Panc1 (cell line): ENCODE measurements at regions not wholly inside any gene's neighbourhood (a gene's known extent, or its start where the extent isn't known, plus 50 kb on each side); places are given as distances from the start of the nearest gene placed in this dataset.

Experiments used
- ATAC-seq: fragments of 200-7000 bp; cut with Tn5 transposase; 2 replicates; pipeline ENCODE4 v1.9.1; 2020; ENCODE audit warnings: mild to moderate bottlenecking, moderate library complexity
- BruUV-seq: library from RNA; stranded (reverse); fragments of 400-500 nt; replicated peaks from 2 replicates; lab custom pipeline; 2021; lab: Mats Ljungman, UMichigan
- CTCF ChIA-PET: fragments of 300-600 bp; sonication (Branson Sonifier 250); formaldehyde crosslinking; loops from one replicate; lab custom pipeline; 2022; ENCODE audit warnings: antibody characterized with exemption; lab: Charles Lee
- POLR2A ChIA-PET: fragments of 300-600 bp; sonication (Branson Sonifier 250); formaldehyde crosslinking; loops from one replicate; lab custom pipeline; 2022; ENCODE audit warnings: antibody characterized with exemption; lab: Charles Lee
- DNase-seq: peaks from one replicate; pipeline ENCODE4 v3.0.0-alpha.2; 2010; ENCODE audit warnings: low read depth, low spot score
- H3K27ac ChIP-seq: 2 replicates; pipeline ENCODE4 v1.5.1; 2011; ENCODE audit warnings: mild to moderate bottlenecking, low read length, inconsistent platforms
- H3K27me3 ChIP-seq: fragments of 200-500 bp; sonication (Bioruptor generic); 2 replicates; pipeline ENCODE4 v1.6.0; 2014; ENCODE audit warnings: low read length, inconsistent platforms; ENCODE audit not compliant: control insufficient read depth, insufficient read depth
- H3K36me3 ChIP-seq: fragments of 200-500 bp; sonication (Bioruptor generic); 2 replicates; pipeline ENCODE4 v1.5.1; 2014; ENCODE audit warnings: inconsistent platforms, mild to moderate bottlenecking, low read length, moderate library complexity; ENCODE audit not compliant: control insufficient read depth, insufficient read depth
- H3K4me1 ChIP-seq: 2 replicates; pipeline ENCODE4 v1.5.1; 2011; ENCODE audit warnings: inconsistent platforms, mild to moderate bottlenecking, low read length, moderate library complexity; ENCODE audit not compliant: control insufficient read depth, insufficient read depth
- H3K4me3 ChIP-seq, 2 experiments: 2 replicates each; pipeline ENCODE4 v1.5.1; 2011 to 2012; ENCODE audit warnings: low read depth in 2 of 2, low read length in 2 of 2, mild to moderate bottlenecking in 2 of 2, inconsistent platforms in 1 of 2, moderate library complexity in 1 of 2
- H3K9me3 ChIP-seq: fragments of 200-500 bp; sonication (Bioruptor generic); 2 replicates; pipeline ENCODE4 v1.5.1; 2014; ENCODE audit warnings: low read depth, mild to moderate bottlenecking, inconsistent platforms, low read length, moderate library complexity; ENCODE audit not compliant: control insufficient read depth, insufficient read depth
- POLR2AphosphoS5 ChIP-seq: IDR thresholded peaks from 2 replicates; pipeline ENCODE4 v1.6.1; 2012; ENCODE audit warnings: mild to moderate bottlenecking, low read depth, low read length, moderate library complexity
- SIN3A ChIP-seq: IDR thresholded peaks from 2 replicates; pipeline ENCODE4 v1.6.1; 2012; ENCODE audit warnings: low read depth, mild to moderate bottlenecking, low read length, moderate library complexity, borderline replicate concordance; ENCODE audit not compliant: insufficient read depth
- TCF7L2 ChIP-seq: IDR thresholded peaks from 2 replicates; pipeline ENCODE4 v1.6.1; 2011; ENCODE audit warnings: mild to moderate bottlenecking, low read depth, low read length, inconsistent platforms
- in situ Hi-C: cut with HindIII; loops from 2 replicates; pipeline ENCODE4 v1.10.0; 2016; ENCODE audit warnings: low sequenced_read_pairs, low pct_unique_long_range_greater_than_20kb
- intact Hi-C: fragments of 100-400 bp; cut with micrococcal nuclease; formaldehyde crosslinking; loops from one replicate; pipeline ENCODE4 v1.10.0; 2022; ENCODE audit not compliant: unreplicated experiment
- TF ChIP-seq, protein P1 (sequence below), 2 experiments: IDR thresholded peaks; 2 replicates each; pipeline ENCODE4 v1.6.1; 2011 to 2012; ENCODE audit warnings: low read depth in 2 of 2, control low read depth in 1 of 2, low read length in 1 of 2, mild to moderate bottlenecking in 1 of 2, moderate library complexity in 1 of 2; ENCODE audit not compliant: insufficient read depth in 1 of 2
- TF ChIP-seq, protein P2 (sequence below): fragments of 450-650 bp; IDR thresholded peaks from 2 replicates; pipeline ENCODE4 v1.5.1; 2017; ENCODE audit warnings: mild to moderate bottlenecking

DNA sequence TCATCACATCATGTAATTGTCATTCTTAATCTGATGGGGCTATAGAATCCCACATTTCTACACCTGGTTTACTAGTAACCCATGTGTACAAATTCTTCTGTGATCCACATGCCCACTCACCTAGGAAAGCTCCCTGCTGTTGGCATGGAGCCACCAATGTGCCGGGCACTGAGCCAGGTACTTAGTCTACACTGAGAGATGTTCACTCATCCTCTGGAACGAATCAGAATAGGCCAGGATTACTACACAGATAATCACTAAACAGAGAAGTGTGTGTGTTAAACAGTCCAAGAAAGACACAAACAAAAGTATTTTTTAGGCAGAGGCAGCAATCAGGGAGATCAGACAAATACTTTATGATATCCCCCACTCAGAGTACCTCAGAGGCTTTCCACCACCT is 193.2 kb upstream of the VGLL2 start:
- CTCF ChIA-PET, result no interaction called here
- TF ChIP-seq POLR2AphosphoS5 (no peak), SIN3A (no peak), TCF7L2 (no peak)
- TF ChIP-seq, protein P1, sequence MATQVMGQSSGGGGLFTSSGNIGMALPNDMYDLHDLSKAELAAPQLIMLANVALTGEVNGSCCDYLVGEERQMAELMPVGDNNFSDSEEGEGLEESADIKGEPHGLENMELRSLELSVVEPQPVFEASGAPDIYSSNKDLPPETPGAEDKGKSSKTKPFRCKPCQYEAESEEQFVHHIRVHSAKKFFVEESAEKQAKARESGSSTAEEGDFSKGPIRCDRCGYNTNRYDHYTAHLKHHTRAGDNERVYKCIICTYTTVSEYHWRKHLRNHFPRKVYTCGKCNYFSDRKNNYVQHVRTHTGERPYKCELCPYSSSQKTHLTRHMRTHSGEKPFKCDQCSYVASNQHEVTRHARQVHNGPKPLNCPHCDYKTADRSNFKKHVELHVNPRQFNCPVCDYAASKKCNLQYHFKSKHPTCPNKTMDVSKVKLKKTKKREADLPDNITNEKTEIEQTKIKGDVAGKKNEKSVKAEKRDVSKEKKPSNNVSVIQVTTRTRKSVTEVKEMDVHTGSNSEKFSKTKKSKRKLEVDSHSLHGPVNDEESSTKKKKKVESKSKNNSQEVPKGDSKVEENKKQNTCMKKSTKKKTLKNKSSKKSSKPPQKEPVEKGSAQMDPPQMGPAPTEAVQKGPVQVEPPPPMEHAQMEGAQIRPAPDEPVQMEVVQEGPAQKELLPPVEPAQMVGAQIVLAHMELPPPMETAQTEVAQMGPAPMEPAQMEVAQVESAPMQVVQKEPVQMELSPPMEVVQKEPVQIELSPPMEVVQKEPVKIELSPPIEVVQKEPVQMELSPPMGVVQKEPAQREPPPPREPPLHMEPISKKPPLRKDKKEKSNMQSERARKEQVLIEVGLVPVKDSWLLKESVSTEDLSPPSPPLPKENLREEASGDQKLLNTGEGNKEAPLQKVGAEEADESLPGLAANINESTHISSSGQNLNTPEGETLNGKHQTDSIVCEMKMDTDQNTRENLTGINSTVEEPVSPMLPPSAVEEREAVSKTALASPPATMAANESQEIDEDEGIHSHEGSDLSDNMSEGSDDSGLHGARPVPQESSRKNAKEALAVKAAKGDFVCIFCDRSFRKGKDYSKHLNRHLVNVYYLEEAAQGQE (IDR thresholded peaks at IDR 0.05; ENCODE audit: insufficient read depth in 1 of 2, low read depth in 2 of 2, low read length in 1 of 2), result no peak
- TF ChIP-seq, protein P2, sequence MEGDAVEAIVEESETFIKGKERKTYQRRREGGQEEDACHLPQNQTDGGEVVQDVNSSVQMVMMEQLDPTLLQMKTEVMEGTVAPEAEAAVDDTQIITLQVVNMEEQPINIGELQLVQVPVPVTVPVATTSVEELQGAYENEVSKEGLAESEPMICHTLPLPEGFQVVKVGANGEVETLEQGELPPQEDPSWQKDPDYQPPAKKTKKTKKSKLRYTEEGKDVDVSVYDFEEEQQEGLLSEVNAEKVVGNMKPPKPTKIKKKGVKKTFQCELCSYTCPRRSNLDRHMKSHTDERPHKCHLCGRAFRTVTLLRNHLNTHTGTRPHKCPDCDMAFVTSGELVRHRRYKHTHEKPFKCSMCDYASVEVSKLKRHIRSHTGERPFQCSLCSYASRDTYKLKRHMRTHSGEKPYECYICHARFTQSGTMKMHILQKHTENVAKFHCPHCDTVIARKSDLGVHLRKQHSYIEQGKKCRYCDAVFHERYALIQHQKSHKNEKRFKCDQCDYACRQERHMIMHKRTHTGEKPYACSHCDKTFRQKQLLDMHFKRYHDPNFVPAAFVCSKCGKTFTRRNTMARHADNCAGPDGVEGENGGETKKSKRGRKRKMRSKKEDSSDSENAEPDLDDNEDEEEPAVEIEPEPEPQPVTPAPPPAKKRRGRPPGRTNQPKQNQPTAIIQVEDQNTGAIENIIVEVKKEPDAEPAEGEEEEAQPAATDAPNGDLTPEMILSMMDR, result no peak
- no TSS peak for BruUV-seq

DNA sequence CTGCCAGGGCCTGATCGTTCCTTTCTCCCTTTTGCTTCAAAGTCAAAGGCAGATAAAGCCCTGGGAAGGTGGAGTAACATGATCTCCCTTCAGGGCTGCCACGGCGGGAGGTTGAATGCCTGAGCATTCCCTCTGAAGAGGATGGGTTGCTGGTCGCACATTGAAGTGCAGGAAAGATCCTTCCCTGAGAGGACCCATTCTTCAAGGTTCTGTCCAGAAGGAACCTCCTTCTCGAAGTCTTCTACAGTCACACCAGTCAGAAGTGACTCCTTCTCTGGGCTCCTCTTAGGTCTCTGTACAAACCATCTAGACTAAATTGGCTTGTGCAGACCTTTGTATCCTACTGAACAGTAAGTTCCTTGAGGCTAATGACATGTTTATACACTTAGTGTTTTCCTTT is 192.6 kb upstream of the VGLL2 start:
- DNase-seq, result no peak
- H3K9me3 ChIP-seq, result no peaks in the 10 kb centered on the region
- ATAC-seq, result no peak
- H3K4me3 ChIP-seq, result no peak overlapping the region
- ChIA-PET CTCF (no interaction called here), POLR2A (no interaction called here)
- no peaks in the 10 kb centered on the region for H3K4me1 ChIP-seq
- no peaks in the 10 kb centered on the region for H3K27me3 ChIP-seq
- H3K27ac ChIP-seq, result no peak overlapping the region
- no peaks in the 10 kb centered on the region for H3K36me3 ChIP-seq
- no TSS peak for BruUV-seq
- intact Hi-C loops, result no loop called here
- TF ChIP-seq SIN3A (no peak), TCF7L2 (no peak), POLR2AphosphoS5 (no peak)
- TF ChIP-seq, protein P2, result no peak
- TF ChIP-seq, protein P1 (IDR thresholded peaks at IDR 0.05; ENCODE audit: insufficient read depth in 1 of 2, low read depth in 2 of 2, low read length in 1 of 2), result no peak
- in situ Hi-C loops, result no loop called here

More for the DNA sequence above, 193.2 kb upstream of the VGLL2 start:
- no peak for DNase-seq
- Histone ChIP-seq H3K4me3 (no peak overlapping the region), H3K4me1 (no peaks in the 10 kb centered on the region), H3K27me3 (no peaks in the 10 kb centered on the region), H3K9me3 (no peaks in the 10 kb centered on the region), H3K36me3 (no peaks in the 10 kb centered on the region), H3K27ac (no peak overlapping the region)
- no peak for ATAC-seq
- in situ Hi-C loops (no loop called here), intact Hi-C loops (no loop called here)
- POLR2A ChIA-PET, result no interaction called here
